Panc1 (cell line): ENCODE measurements at regions not wholly inside any gene's neighbourhood (a gene's known extent, or its start where the extent isn't known, plus 50 kb on each side); places are given as distances from the start of the nearest gene placed in this dataset.

Experiments
- CTCF ChIP-seq: fragments of 450-650 bp; IDR thresholded peaks from 2 replicates; pipeline ENCODE4 v1.5.1; 2017; ENCODE audit warnings: mild to moderate bottlenecking
- REST ChIP-seq, 2 experiments: IDR thresholded peaks; 2 replicates each; pipeline ENCODE4 v1.6.1; 2011 to 2012; ENCODE audit warnings: low read depth in 2 of 2, control low read depth in 1 of 2, low read length in 1 of 2, mild to moderate bottlenecking in 1 of 2, moderate library complexity in 1 of 2; ENCODE audit not compliant: insufficient read depth in 1 of 2

GRCh38 chr1:14180738-14181137 lies 417.7 kb upstream of the KAZN start:
- TF ChIP-seq REST (IDR thresholded peaks at IDR 0.05; ENCODE audit: insufficient read depth in 1 of 2, low read depth in 2 of 2, low read length in 1 of 2) (no peak), CTCF (no peak)
